ENCODE measurements at regions not wholly inside any gene's neighbourhood (a gene's known extent, or its start where the extent isn't known, plus 50 kb on each side); places are given as distances from the start of the nearest gene placed in this dataset.

GRCh38 chr4:100836929-100837328 lies 319.1 kb upstream of the EMCN start:
- no peak for TF ChIP-seq CTCF (IDR thresholded peaks at IDR 0.05; ENCODE audit: poor library complexity)
- TF ChIP-seq EZH2 (IDR thresholded peaks at IDR 0.05; ENCODE audit: borderline replicate concordance): no peak
- TF ChIP-seq EZH2phosphoT487 (IDR thresholded peaks at IDR 0.05; ENCODE audit: low read depth, severe bottlenecking, unreplicated experiment): no peak
